IPS-20b (cell line): ENCODE measurements at regions not wholly inside any gene's neighbourhood (a gene's known extent, or its start where the extent isn't known, plus 50 kb on each side); places are given as distances from the start of the nearest gene placed in this dataset.

Source experiments
- H3K27ac ChIP-seq: one replicate; pipeline ENCODE4 v1.5.1; 2013; ENCODE audit warnings: low read length
- H3K27me3 ChIP-seq: 2 replicates; pipeline ENCODE4 v1.6.1; 2013; ENCODE audit warnings: mild to moderate bottlenecking, low read length, inconsistent platforms; ENCODE audit not compliant: insufficient read depth
- H3K36me3 ChIP-seq: 2 replicates; pipeline ENCODE4 v1.6.1; 2013; ENCODE audit warnings: low read depth, mild to moderate bottlenecking, inconsistent platforms, low read length, moderate library complexity; ENCODE audit not compliant: insufficient read depth
- H3K4me1 ChIP-seq: 2 replicates; pipeline ENCODE4 v1.6.1; 2013; ENCODE audit warnings: mild to moderate bottlenecking, control low read depth, inconsistent platforms, low read length, moderate library complexity; ENCODE audit not compliant: insufficient read depth
- H3K4me3 ChIP-seq: 2 replicates; pipeline ENCODE4 v1.5.1; 2013; ENCODE audit warnings: mild to moderate bottlenecking, low read length, inconsistent platforms
- H3K9ac ChIP-seq: 2 replicates; pipeline ENCODE4 v1.6.1; 2013; ENCODE audit warnings: low read depth, mild to moderate bottlenecking, inconsistent platforms, low read length, moderate library complexity
- H3K9me3 ChIP-seq: 2 replicates; pipeline ENCODE4 v1.6.1; 2013; ENCODE audit warnings: mild to moderate bottlenecking, low read depth, low read length, inconsistent platforms; ENCODE audit not compliant: insufficient read depth

GRCh38 chr2:204428675-204429074 lies 116.6 kb upstream of the PARD3B start:
- H3K4me1 ChIP-seq: no peaks in the 10 kb centered on the region
- no peaks in the 10 kb centered on the region for H3K27me3 ChIP-seq
- H3K9me3 ChIP-seq: peaks cover 8% of the 10 kb centered on the region; the same call in 1 of the 2 replicates

DNA sequence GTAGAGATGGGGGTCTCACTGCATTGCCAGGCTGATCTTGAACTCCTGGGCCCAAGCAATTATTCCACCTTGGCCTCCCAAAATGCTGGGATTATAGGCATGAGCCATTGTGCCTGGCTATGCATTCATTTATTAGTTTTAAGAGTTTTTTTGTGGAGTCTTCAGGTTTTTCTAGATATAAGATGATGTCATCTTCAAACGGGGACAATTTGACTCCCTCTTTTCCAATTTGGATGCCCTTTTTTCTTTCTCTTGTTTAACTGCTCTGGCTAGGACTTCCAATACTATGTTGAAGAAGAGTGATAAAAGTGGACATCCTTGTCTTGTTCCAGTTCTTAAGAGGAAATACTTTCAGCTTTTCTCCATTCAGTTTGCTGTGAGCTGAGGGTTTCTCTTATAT lies 113.7 kb upstream of the PARD3B start:
- H3K4me1 ChIP-seq: no peaks in the 10 kb centered on the region
- no peak overlapping the region for H3K9ac ChIP-seq
- no peak overlapping the region for H3K27ac ChIP-seq
- no peaks in the 10 kb centered on the region for H3K36me3 ChIP-seq
- peaks cover 8% of the 10 kb centered on the region; the same call in 1 of the 2 replicates for H3K9me3 ChIP-seq
- no peak overlapping the region for H3K4me3 ChIP-seq
- no peaks in the 10 kb centered on the region for H3K27me3 ChIP-seq

More at GRCh38 chr2:204428675-204429074, 116.6 kb upstream of the PARD3B start:
- Histone ChIP-seq H3K4me3 (no peak overlapping the region), H3K9ac (no peak overlapping the region), H3K27ac (no peak overlapping the region), H3K36me3 (no peaks in the 10 kb centered on the region)

- H3K36me3 ChIP-seq: no peaks in the 10 kb centered on the region
- H3K4me1 ChIP-seq: no peaks in the 10 kb centered on the region
- H3K9me3 ChIP-seq: peaks cover 8% of the 10 kb centered on the region; the same call in 1 of the 2 replicates
- no peaks in the 10 kb centered on the region for H3K27me3 ChIP-seq
- no peak overlapping the region for H3K9ac ChIP-seq
- H3K27ac ChIP-seq: no peak overlapping the region
- H3K4me3 ChIP-seq: no peak overlapping the region
These were observed 113.1 kb upstream of the PARD3B start for GRCh38 chr2:204432196-204432595.

DNA sequence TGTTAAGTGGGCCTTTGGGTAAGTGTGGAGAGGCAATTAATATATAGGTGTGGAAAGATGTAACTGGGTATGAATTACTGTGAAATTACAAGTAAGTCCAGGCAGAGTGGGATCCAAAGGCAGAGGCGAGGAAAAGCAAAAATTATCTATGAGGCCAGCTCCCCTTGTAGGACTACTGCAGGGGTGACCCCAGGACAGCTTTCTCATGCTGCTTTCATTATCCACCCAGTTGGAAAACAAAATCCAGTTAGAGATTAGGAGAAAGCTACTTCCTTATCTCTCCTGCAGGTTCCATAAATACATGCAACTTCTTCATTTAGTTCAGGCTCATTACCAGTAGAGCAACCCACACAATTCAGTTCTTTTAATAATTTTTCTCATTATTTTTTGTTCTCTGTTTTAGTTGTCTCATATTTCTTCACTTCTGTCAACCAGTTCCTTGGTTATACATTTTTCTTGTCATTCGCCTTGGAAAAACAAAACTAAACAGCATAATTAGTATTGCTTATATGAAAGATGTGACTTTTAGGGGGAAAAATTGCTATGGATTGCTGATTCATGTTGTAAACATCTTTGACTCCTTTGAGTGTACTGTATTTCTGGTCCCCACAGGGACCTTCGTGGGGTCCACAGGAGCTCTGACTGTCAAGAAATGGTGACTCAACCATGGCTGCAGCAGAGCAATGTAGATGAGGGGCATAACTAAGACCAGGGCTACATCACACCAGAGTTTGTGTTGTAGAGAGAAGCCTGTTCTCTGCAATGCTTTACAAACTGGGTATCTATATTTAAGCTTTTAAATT lies 110.4 kb upstream of the PARD3B start:
- no peaks in the 10 kb centered on the region for H3K36me3 ChIP-seq
- H3K9ac ChIP-seq: no peak overlapping the region
- no peak overlapping the region for H3K4me3 ChIP-seq

GRCh38 chr2:204436230-204436629 lies 109.0 kb upstream of the PARD3B start:
- no peak overlapping the region for H3K4me3 ChIP-seq
- no peaks in the 10 kb centered on the region for H3K27me3 ChIP-seq
- no peaks in the 10 kb centered on the region for H3K36me3 ChIP-seq
- H3K4me1 ChIP-seq: peaks cover 8% of the 10 kb centered on the region; the same call in 1 of the 2 replicates
- H3K9ac ChIP-seq: no peak overlapping the region
- no peak overlapping the region for H3K27ac ChIP-seq
- peaks cover 11% of the 10 kb centered on the region for H3K9me3 ChIP-seq

More for the DNA sequence above, 110.4 kb upstream of the PARD3B start:
- H3K4me1 ChIP-seq: peaks cover 8% of the 10 kb centered on the region; the same call in 1 of the 2 replicates
- H3K27me3 ChIP-seq: no peaks in the 10 kb centered on the region
- H3K27ac ChIP-seq: no peak overlapping the region
- H3K9me3 ChIP-seq: peaks cover 8% of the 10 kb centered on the region; the same call in 1 of the 2 replicates

DNA sequence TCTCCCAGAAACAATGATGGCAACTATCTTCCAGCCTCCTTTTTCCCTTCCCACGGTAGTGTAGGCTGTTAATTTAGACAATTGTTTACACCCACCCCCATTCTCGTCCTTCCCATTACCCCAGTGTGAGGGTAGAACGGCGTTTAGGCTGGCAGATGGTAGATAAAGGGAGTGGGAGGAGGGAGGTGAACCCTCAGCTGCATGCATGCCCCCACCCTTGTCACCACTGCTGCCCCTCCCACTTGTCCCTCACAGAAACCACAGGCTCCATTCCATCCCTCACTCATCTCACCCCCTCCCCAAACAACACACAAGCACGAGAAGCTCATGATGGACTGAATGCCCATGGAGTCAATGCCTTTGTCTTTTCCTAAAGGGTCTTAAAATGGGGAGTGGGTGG lies 107.9 kb upstream of the PARD3B start:
- Histone ChIP-seq H3K27me3 (no peaks in the 10 kb centered on the region), H3K36me3 (no peaks in the 10 kb centered on the region), H3K4me3 (no peak overlapping the region), H3K9me3 (peaks cover 6% of the 10 kb centered on the region; the same call in 1 of the 2 replicates), H3K9ac (no peak overlapping the region), H3K4me1 (peaks cover 8% of the 10 kb centered on the region; the same call in 1 of the 2 replicates), H3K27ac (no peak overlapping the region)

GRCh38 chr2:204437815-204438756 lies 107.2 kb upstream of the PARD3B start:
- H3K4me3 ChIP-seq: no peak overlapping the region
- no peaks in the 10 kb centered on the region for H3K27me3 ChIP-seq

GRCh38 chr2:204441316-204441715 lies 104.0 kb upstream of the PARD3B start:
- H3K9me3 ChIP-seq: peaks cover 4% of the 10 kb centered on the region; the same call in 1 of the 2 replicates
- no peak overlapping the region for H3K27ac ChIP-seq
- H3K36me3 ChIP-seq: no peaks in the 10 kb centered on the region
- H3K9ac ChIP-seq: no peak overlapping the region
- no peak overlapping the region for H3K4me3 ChIP-seq
- no peaks in the 10 kb centered on the region for H3K27me3 ChIP-seq
- peaks cover 8% of the 10 kb centered on the region; the same call in 1 of the 2 replicates for H3K4me1 ChIP-seq

More at GRCh38 chr2:204437815-204438756, 107.2 kb upstream of the PARD3B start:
- Histone ChIP-seq H3K4me1 (peaks cover 8% of the 10 kb centered on the region; the same call in 1 of the 2 replicates), H3K27ac (no peak overlapping the region), H3K36me3 (no peaks in the 10 kb centered on the region), H3K9me3 (peaks cover 4% of the 10 kb centered on the region; the same call in 1 of the 2 replicates), H3K9ac (no peak overlapping the region)

DNA sequence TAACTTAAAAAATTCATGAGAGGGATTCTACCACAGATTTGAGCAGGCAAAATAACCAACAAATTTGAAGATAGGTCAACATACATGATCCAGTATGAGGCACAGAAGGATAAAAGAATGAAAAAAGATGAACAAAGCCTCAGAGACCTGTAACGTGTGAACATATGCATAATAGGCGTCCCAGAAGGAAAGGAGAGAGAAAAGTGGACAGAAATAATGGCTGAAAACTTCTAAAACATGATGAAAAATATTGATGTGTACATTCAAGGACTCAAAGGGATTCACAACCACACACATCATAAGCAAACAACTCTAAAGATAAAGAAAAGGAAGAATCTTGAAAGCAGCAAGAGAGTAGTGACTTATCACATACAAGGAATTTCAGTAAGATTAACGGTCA lies 100.1 kb upstream of the PARD3B start:
- Histone ChIP-seq H3K9me3 (peaks cover 4% of the 10 kb centered on the region; the same call in 1 of the 2 replicates), H3K27me3 (no peaks in the 10 kb centered on the region), H3K4me1 (no peaks in the 10 kb centered on the region), H3K36me3 (no peaks in the 10 kb centered on the region), H3K9ac (no peak overlapping the region), H3K27ac (no peak overlapping the region), H3K4me3 (no peak overlapping the region)

DNA sequence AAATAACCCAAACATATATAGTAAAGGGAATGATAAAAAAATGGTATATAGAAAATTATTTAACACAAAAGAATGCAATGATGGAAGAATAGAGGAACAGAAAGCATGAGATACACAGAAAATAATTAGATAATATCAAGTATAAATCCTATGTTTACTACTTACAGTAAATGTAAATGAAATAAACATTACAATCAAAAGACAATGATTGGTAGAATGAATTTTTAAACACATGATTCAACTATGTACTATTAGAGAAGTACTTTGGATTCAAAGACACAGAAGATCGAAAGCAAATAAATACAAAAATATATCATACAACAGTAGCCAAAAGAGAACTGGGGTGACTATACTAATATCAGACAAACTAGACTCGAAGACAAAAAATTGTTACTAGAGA lies 97.6 kb upstream of the PARD3B start:
- Histone ChIP-seq H3K36me3 (no peaks in the 10 kb centered on the region), H3K9ac (no peak overlapping the region), H3K27ac (no peak overlapping the region), H3K4me3 (no peak overlapping the region), H3K9me3 (no peaks in the 10 kb centered on the region; the same call in 1 of the 2 replicates), H3K4me1 (no peaks in the 10 kb centered on the region; the same call in 1 of the 2 replicates), H3K27me3 (no peaks in the 10 kb centered on the region)

DNA sequence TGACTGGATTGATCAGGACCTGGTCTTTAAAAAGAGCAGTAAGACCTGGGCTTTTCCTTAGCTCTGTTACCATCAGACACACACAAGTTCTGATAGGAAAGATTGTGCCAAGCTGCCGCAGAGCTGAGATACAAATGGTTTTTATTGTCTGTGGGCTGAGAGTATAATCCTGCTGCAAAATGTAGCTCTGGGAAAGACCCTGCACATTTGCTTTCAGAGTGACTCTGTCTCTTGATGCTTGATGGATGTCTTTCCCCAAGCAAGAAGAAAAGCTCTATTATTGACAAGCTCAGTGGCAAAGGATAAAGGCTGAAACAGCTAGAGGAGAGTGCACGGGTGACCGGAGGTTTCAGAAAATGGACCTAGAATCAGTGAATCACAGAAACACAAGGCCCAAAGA lies 95.3 kb upstream of the PARD3B start:
- Histone ChIP-seq H3K27me3 (no peaks in the 10 kb centered on the region), H3K9ac (no peak overlapping the region), H3K27ac (no peak overlapping the region), H3K36me3 (no peaks in the 10 kb centered on the region), H3K4me1 (peaks cover 4% of the 10 kb centered on the region), H3K4me3 (no peak overlapping the region), H3K9me3 (no peaks in the 10 kb centered on the region; the same call in 1 of the 2 replicates)
